ENCODE measurements at regions not wholly inside any gene's neighbourhood (a gene's known extent, or its start where the extent isn't known, plus 50 kb on each side); places are given as distances from the start of the nearest gene placed in this dataset.

GRCh38 chr5:165565911-165566310, 2060.5 kb downstream of the MAT2B start:
- no peaks in the 10 kb centered on the region for H3K36me3 ChIP-seq (ENCODE audit: control insufficient read depth in 1 of 2, insufficient read depth in 2 of 2, low read length in 2 of 2)
- H3K9me3 ChIP-seq (ENCODE audit: control insufficient read depth in 1 of 2, low read length in 2 of 2): no peaks in the 10 kb centered on the region
- no peak overlapping the region for H3K27ac ChIP-seq (ENCODE audit: low read length)
- H3K27me3 ChIP-seq (ENCODE audit: low read depth, low read length): no peaks in the 10 kb centered on the region
- no peak overlapping the region for H3K4me3 ChIP-seq (ENCODE audit: low read depth in 1 of 2, low read length in 2 of 2)
- H3K4me1 ChIP-seq (ENCODE audit: control insufficient read depth in 1 of 2, insufficient read depth in 2 of 2, low read length in 2 of 2): no peaks in the 10 kb centered on the region

- Histone ChIP-seq H3K4me1 (ENCODE audit: control insufficient read depth in 1 of 2, insufficient read depth in 2 of 2, low read length in 2 of 2) (no peaks in the 10 kb centered on the region), H3K9me3 (ENCODE audit: control insufficient read depth in 1 of 2, low read length in 2 of 2) (peaks cover 0 to 4% of the 10 kb centered on the region in 2 donors), H3K27me3 (ENCODE audit: low read depth, low read length) (no peaks in the 10 kb centered on the region), H3K36me3 (ENCODE audit: control insufficient read depth in 1 of 2, insufficient read depth in 2 of 2, low read length in 2 of 2) (no peaks in the 10 kb centered on the region), H3K4me3 (ENCODE audit: low read depth in 1 of 2, low read length in 2 of 2) (no peak overlapping the region), H3K27ac (ENCODE audit: low read length) (no peak overlapping the region)
Measured at GRCh38 chr5:165569551-165569950, 2064.1 kb downstream of the MAT2B start.

- H3K27me3 ChIP-seq (ENCODE audit: low read depth, low read length): no peaks in the 10 kb centered on the region
- H3K4me3 ChIP-seq (ENCODE audit: low read depth in 1 of 2, low read length in 2 of 2): no peak overlapping the region
- no peaks in the 10 kb centered on the region for H3K4me1 ChIP-seq (ENCODE audit: control insufficient read depth in 1 of 2, insufficient read depth in 2 of 2, low read length in 2 of 2)
- no peak overlapping the region for H3K27ac ChIP-seq (ENCODE audit: low read length)
- no peaks in the 10 kb centered on the region for H3K36me3 ChIP-seq (ENCODE audit: control insufficient read depth in 1 of 2, insufficient read depth in 2 of 2, low read length in 2 of 2)
- peaks cover 0 to 4% of the 10 kb centered on the region in 2 donors for H3K9me3 ChIP-seq (ENCODE audit: control insufficient read depth in 1 of 2, low read length in 2 of 2)
Measured at GRCh38 chr5:165573445-165573844, 2068.0 kb downstream of the MAT2B start.

GRCh38 chr5:165574100-165574499, 2068.7 kb downstream of the MAT2B start:
- Histone ChIP-seq H3K4me1 (ENCODE audit: control insufficient read depth in 1 of 2, insufficient read depth in 2 of 2, low read length in 2 of 2) (no peaks in the 10 kb centered on the region), H3K36me3 (ENCODE audit: control insufficient read depth in 1 of 2, insufficient read depth in 2 of 2, low read length in 2 of 2) (no peaks in the 10 kb centered on the region), H3K27ac (ENCODE audit: low read length) (no peak overlapping the region), H3K9me3 (ENCODE audit: control insufficient read depth in 1 of 2, low read length in 2 of 2) (peaks cover 0 to 4% of the 10 kb centered on the region in 2 donors), H3K27me3 (ENCODE audit: low read depth, low read length) (no peaks in the 10 kb centered on the region), H3K4me3 (ENCODE audit: low read depth in 1 of 2, low read length in 2 of 2) (no peak overlapping the region)

- Histone ChIP-seq H3K9me3 (ENCODE audit: control insufficient read depth in 1 of 2, low read length in 2 of 2) (peaks cover 0 to 3% of the 10 kb centered on the region in 2 donors), H3K27me3 (ENCODE audit: low read depth, low read length) (no peaks in the 10 kb centered on the region), H3K27ac (ENCODE audit: low read length) (no peak overlapping the region), H3K36me3 (ENCODE audit: control insufficient read depth in 1 of 2, insufficient read depth in 2 of 2, low read length in 2 of 2) (no peaks in the 10 kb centered on the region), H3K4me1 (ENCODE audit: control insufficient read depth in 1 of 2, insufficient read depth in 2 of 2, low read length in 2 of 2) (no peaks in the 10 kb centered on the region), H3K4me3 (ENCODE audit: low read depth in 1 of 2, low read length in 2 of 2) (no peak overlapping the region)
Measured at GRCh38 chr5:165576678-165577275, 2071.4 kb downstream of the MAT2B start.

GRCh38 chr5:165579911-165580310, 2074.5 kb downstream of the MAT2B start:
- no peak overlapping the region for H3K27ac ChIP-seq (ENCODE audit: low read length)
- no peaks in the 10 kb centered on the region for H3K27me3 ChIP-seq (ENCODE audit: low read depth, low read length)
- no peaks in the 10 kb centered on the region for H3K4me1 ChIP-seq (ENCODE audit: control insufficient read depth in 1 of 2, insufficient read depth in 2 of 2, low read length in 2 of 2)
- no peak overlapping the region for H3K4me3 ChIP-seq (ENCODE audit: low read depth in 1 of 2, low read length in 2 of 2)
- no peaks in the 10 kb centered on the region for H3K9me3 ChIP-seq (ENCODE audit: control insufficient read depth in 1 of 2, low read length in 2 of 2)
- no peaks in the 10 kb centered on the region for H3K36me3 ChIP-seq (ENCODE audit: control insufficient read depth in 1 of 2, insufficient read depth in 2 of 2, low read length in 2 of 2)

GRCh38 chr5:165594693-165595092, 2089.3 kb downstream of the MAT2B start:
- no peak overlapping the region for H3K4me3 ChIP-seq (ENCODE audit: low read depth in 1 of 2, low read length in 2 of 2)
- H3K36me3 ChIP-seq (ENCODE audit: control insufficient read depth in 1 of 2, insufficient read depth in 2 of 2, low read length in 2 of 2): no peaks in the 10 kb centered on the region
- H3K27me3 ChIP-seq (ENCODE audit: low read depth, low read length): no peaks in the 10 kb centered on the region
- H3K27ac ChIP-seq (ENCODE audit: low read length): no peak overlapping the region
- H3K4me1 ChIP-seq (ENCODE audit: control insufficient read depth in 1 of 2, insufficient read depth in 2 of 2, low read length in 2 of 2): no peaks in the 10 kb centered on the region
- H3K9me3 ChIP-seq (ENCODE audit: control insufficient read depth in 1 of 2, low read length in 2 of 2): no peaks in the 10 kb centered on the region

GRCh38 chr5:165602529-165602928, 2097.1 kb downstream of the MAT2B start:
- H3K4me1 ChIP-seq (ENCODE audit: control insufficient read depth in 1 of 2, insufficient read depth in 2 of 2, low read length in 2 of 2): no peaks in the 10 kb centered on the region
- H3K36me3 ChIP-seq (ENCODE audit: control insufficient read depth in 1 of 2, insufficient read depth in 2 of 2, low read length in 2 of 2): no peaks in the 10 kb centered on the region
- no peaks in the 10 kb centered on the region for H3K27me3 ChIP-seq (ENCODE audit: low read depth, low read length)
- H3K4me3 ChIP-seq (ENCODE audit: low read depth in 1 of 2, low read length in 2 of 2): no peak overlapping the region
- no peaks in the 10 kb centered on the region for H3K9me3 ChIP-seq (ENCODE audit: control insufficient read depth in 1 of 2, low read length in 2 of 2)
- no peak overlapping the region for H3K27ac ChIP-seq (ENCODE audit: low read length)

- Histone ChIP-seq H3K36me3 (ENCODE audit: control insufficient read depth in 1 of 2, insufficient read depth in 2 of 2, low read length in 2 of 2) (no peaks in the 10 kb centered on the region), H3K27ac (ENCODE audit: low read length) (no peak overlapping the region), H3K27me3 (ENCODE audit: low read depth, low read length) (no peaks in the 10 kb centered on the region), H3K4me3 (ENCODE audit: low read depth in 1 of 2, low read length in 2 of 2) (no peak overlapping the region), H3K9me3 (ENCODE audit: control insufficient read depth in 1 of 2, low read length in 2 of 2) (no peaks in the 10 kb centered on the region), H3K4me1 (ENCODE audit: control insufficient read depth in 1 of 2, insufficient read depth in 2 of 2, low read length in 2 of 2) (no peaks in the 10 kb centered on the region)
Measured at GRCh38 chr5:165607026-165607425, 2101.6 kb downstream of the MAT2B start.

GRCh38 chr5:165609871-165610270, 2104.5 kb downstream of the MAT2B start:
- H3K27me3 ChIP-seq (ENCODE audit: low read depth, low read length): no peaks in the 10 kb centered on the region

GRCh38 chr5:165616490-165617405, 2111.3 kb downstream of the MAT2B start:
- H3K9me3 ChIP-seq (ENCODE audit: control insufficient read depth in 1 of 2, low read length in 2 of 2): no peaks in the 10 kb centered on the region
- no peak overlapping the region for H3K27ac ChIP-seq (ENCODE audit: low read length)
- H3K36me3 ChIP-seq (ENCODE audit: control insufficient read depth in 1 of 2, insufficient read depth in 2 of 2, low read length in 2 of 2): no peaks in the 10 kb centered on the region
- no peak overlapping the region for H3K4me3 ChIP-seq (ENCODE audit: low read depth in 1 of 2, low read length in 2 of 2)
- no peaks in the 10 kb centered on the region for H3K4me1 ChIP-seq (ENCODE audit: control insufficient read depth in 1 of 2, insufficient read depth in 2 of 2, low read length in 2 of 2)
- no peaks in the 10 kb centered on the region for H3K27me3 ChIP-seq (ENCODE audit: low read depth, low read length)

More at GRCh38 chr5:165609871-165610270, 2104.5 kb downstream of the MAT2B start:
- H3K4me1 ChIP-seq (ENCODE audit: control insufficient read depth in 1 of 2, insufficient read depth in 2 of 2, low read length in 2 of 2): no peaks in the 10 kb centered on the region
- H3K4me3 ChIP-seq (ENCODE audit: low read depth in 1 of 2, low read length in 2 of 2): no peak overlapping the region
- H3K27ac ChIP-seq (ENCODE audit: low read length): no peak overlapping the region
- no peaks in the 10 kb centered on the region for H3K36me3 ChIP-seq (ENCODE audit: control insufficient read depth in 1 of 2, insufficient read depth in 2 of 2, low read length in 2 of 2)
- no peaks in the 10 kb centered on the region for H3K9me3 ChIP-seq (ENCODE audit: control insufficient read depth in 1 of 2, low read length in 2 of 2)

All from muscle layer of duodenum (tissue), 2 donors.